DMS 273 (cell line): ENCODE measurements at regions not wholly inside any gene's neighbourhood (a gene's known extent, or its start where the extent isn't known, plus 50 kb on each side); places are given as distances from the start of the nearest gene placed in this dataset.

Source experiments
- DNase-seq: peaks from one replicate; lab custom pipeline; 2025; ENCODE audit not compliant: unreplicated experiment; lab: John Stamatoyannopoulos, UW

DNA sequence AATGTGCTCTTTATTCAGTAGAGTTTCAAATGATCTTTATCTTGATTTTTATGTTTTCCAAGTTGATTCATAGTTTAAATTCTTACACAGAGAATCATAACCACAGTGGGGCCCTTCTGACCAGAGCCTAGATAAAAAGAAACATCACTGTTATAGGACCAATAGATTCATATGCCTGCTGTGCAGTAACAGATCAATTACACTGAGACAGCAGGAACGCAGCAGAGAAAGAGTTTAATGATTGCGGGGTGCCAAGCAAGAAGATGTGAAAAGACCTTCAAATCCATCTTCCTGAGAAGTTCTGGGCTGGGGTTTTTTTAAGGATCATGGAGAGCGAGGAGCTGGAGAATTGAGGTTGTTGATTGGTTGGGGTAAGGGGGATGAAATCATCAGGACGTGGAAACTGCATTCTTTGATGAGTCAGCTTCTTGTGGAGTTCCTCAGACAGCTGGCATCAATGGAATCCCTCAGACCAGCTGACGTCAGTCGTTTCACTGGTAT, 346.6 kb downstream of the TBC1D4 start:
- DNase-seq, result no peak

- DNase-seq, result no peak
These were observed 349.0 kb downstream of the TBC1D4 start for GRCh38 chr13:75132701-75133695.

DNA sequence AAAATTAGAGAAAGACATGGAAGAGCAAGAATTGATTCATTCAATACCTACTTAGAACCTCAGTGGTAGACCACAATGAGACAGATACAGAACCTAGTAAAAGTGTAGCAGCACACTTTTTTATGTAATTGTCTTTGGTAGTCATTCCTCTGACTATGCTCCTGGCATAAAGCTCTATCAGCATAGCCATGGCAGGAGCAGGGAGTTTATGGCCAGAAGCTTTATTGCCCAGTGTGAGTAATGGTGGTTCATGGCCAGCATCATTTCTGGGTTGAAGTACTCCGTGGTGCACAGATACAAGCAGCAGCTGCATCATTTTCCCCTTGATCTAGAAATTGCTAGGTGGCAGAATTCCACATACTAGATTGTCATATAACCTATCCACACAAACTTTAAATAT, 352.6 kb downstream of the TBC1D4 start:
- no peak for DNase-seq

DNA sequence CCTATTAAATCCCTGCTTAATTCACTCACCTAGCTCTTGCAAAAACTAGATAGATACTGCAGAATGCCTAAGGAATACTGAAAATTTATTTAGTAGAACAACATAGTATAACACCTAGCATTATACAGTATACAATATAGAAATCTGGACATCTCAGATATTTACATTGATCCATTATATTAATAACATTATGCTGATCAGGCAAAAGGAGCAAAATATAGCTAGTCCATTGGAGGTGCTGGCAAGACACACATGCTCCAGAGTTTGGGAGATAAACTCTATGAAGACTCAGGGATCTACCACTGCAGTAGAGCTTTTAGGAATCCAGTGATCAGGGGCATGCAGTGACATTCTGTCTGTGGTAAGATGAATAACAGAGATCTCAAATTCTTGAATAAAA, 357.6 kb downstream of the TBC1D4 start:
- DNase-seq, result no peak

- DNase-seq, result no peak
These were observed 358.5 kb downstream of the TBC1D4 start for GRCh38 chr13:75123428-75123827.

DNA sequence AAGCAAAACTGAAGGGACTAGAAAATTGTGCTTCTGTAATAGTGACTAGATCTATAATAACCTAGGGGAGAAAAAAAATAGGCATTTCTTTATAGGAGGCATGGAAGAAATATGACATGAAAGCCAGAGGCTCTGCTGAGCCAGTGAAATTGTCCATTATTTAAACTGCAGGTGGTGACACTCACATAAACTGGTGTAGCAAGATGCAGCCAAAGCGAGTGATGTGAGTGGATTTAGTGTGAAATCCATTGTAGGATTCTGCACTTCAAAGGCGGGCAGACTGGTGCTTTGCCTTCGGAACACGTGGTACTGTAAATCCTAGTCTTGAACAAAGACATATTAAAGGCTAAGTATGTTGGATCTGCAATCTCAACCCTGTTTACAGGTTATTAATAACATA, 361.9 kb downstream of the TBC1D4 start:
- no peak for DNase-seq

GRCh38 chr13:75115171-75115570, 366.8 kb downstream of the TBC1D4 start:
- no peak for DNase-seq

- no peak for DNase-seq
These were observed 378.0 kb downstream of the TBC1D4 start for GRCh38 chr13:75103976-75104375.

DNA sequence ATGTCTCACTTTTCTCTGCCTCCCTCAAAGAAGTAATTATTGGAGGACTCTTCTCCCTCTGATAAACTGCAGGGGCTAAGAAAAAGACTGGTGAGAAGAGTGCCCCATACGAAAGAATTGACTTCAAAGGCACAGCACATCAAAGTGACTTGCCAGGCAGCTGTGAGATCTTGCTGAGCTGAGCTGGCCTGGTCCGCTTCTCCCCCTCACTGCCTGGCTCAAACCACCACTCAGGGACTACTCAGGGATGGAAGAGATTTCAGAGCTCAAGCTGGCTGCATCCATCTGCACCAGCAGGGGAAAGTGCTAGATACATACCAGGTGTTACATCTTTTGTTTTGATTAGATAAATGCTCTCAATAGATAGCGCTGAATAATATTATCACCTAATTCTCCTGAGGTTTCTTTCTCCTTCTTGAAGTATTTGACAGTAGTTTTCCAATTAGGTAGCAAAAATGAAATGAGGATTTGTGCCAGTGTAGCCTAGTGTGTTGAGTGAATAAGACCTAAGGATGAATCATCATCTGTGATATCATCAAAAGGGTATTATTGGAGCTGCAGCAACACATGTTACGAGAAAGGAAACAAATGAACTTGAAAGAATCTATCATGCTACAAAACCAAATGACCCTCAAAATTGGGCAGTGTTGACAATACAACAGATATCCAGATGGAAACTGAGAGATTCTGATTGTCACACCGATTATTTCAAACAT, 379.8 kb downstream of the TBC1D4 start:
- peak; percentile 3 for DNase-seq

- no peak for DNase-seq
These were observed 380.6 kb downstream of the TBC1D4 start for GRCh38 chr13:75101348-75101747.

DNA sequence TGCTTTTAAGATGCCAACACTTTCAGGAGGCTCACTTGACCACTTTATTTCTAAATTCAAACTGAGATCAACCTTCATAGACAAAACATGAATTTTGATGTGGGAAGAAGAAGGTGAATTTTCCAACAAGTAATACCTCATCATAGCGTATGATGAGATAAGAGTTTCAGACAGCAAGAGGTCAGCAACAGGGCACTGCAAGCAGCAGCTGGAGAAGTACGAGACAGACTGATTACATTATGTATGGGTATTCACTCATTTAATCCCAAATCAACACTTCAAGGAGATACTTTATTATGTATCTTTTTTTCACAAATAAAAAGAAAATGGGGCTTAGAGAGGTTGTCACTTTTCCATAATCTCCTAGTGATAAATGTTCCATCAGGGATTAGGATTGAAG, 389.8 kb downstream of the TBC1D4 start:
- DNase-seq, result no peak

DNA sequence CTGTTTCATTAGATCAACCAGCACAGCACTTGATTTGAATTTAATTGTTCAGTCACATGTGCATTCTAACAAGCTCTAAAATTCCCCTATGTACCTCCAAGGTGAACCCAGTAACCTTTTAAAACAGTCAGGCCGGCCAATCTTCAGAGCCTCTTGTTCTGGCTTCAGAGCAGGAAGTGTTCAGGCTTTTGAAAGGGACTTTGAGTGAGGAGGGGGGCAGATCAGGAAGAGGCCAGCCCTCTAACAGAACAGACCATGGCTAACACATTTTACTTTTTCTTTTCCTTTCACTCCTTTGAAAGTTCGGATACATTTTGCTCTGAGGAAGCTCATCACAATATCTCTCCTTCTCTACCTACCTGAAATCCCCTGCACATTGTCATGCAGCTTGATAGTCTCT, 390.3 kb downstream of the TBC1D4 start:
- no peak for DNase-seq

DNA sequence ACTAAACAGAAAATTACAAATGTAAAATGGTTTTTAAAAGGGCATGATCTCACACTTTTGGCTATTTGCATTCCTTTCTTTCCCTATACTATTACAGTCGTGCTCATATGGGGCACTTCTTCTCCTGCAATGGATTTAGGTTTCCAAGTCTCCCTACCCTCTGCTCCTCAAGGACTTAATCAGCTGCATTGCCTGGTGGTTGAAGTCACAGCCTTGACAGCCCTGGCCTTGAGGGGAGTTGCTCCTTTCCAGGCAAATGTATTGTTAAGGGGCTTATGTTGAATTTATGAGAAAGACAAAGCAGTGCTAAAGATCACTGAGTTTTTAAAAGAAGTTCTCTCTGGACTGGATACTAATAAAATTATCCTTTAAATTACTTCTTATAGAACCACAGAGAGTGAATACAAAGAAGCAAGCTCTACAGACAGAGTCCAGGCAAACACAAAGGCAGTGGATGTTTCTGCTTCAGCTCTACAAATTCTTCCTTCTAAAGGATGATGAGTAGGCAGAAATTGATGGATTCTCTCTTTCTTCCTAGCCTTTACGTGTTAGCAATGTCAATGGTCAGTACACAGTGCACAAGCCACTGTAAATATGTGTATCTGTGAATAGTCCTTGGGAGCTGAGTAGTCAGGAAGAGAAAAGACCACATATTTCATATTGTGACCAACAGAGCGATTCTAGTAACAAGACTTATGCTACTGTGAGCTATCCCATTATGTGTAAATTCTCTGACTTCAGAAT, 390.9 kb downstream of the TBC1D4 start:
- DNase-seq, result no peak

DNA sequence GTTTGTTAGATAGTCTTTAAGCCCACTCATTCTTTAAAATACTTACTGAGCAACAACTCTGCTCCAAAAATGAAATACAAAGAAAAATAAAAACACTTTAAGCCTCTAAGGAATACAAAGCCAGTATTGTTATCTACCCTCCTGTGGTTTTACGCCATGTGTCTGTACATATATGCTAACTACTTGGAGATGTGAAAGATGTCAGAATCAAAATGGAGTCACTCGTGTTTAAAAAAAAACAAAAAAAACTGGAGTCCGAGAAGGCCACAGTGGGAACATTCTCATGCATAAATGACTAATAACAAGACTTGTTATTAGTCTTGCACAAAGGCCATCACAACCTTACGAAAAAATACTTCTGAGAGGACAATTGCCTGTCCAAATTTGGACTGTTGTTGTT, 393.1 kb downstream of the TBC1D4 start:
- DNase-seq, result no peak

GRCh38 chr13:75079226-75079625, 402.7 kb downstream of the TBC1D4 start:
- DNase-seq, result no peak

DNA sequence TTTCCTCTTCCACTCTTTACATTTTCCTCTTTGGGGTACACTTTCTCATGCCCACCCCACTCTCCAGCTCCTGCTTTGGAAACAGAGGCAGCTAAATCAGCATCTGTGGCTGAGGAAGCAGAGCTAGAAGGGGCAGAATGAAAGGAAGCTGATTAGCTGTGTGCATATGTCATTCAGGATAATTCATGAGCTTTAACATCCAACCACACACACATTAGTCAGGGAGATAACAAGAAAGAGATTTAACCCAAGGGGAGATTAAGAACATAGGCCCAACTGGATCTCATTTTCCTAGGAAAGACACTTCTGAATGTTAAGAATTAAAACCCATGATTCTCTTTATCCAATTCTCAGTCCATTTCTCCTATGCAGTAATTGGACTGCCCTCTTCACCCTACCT, 405.5 kb downstream of the TBC1D4 start:
- no peak for DNase-seq

GRCh38 chr13:75073786-75074185, 408.2 kb downstream of the TBC1D4 start:
- no peak for DNase-seq

- no peak for DNase-seq
These were observed 409.1 kb downstream of the TBC1D4 start for GRCh38 chr13:75072891-75073290.

- no peak for DNase-seq
These were observed 409.6 kb downstream of the TBC1D4 start for GRCh38 chr13:75072368-75072767.

GRCh38 chr13:75071796-75072195, 410.2 kb downstream of the TBC1D4 start:
- no peak for DNase-seq

- no peak for DNase-seq
These were observed 410.6 kb downstream of the TBC1D4 start for GRCh38 chr13:75071395-75071794.
